ENCODE measurements at regions not wholly inside any gene's neighbourhood (a gene's known extent, or its start where the extent isn't known, plus 50 kb on each side); places are given as distances from the start of the nearest gene placed in this dataset.

DNA sequence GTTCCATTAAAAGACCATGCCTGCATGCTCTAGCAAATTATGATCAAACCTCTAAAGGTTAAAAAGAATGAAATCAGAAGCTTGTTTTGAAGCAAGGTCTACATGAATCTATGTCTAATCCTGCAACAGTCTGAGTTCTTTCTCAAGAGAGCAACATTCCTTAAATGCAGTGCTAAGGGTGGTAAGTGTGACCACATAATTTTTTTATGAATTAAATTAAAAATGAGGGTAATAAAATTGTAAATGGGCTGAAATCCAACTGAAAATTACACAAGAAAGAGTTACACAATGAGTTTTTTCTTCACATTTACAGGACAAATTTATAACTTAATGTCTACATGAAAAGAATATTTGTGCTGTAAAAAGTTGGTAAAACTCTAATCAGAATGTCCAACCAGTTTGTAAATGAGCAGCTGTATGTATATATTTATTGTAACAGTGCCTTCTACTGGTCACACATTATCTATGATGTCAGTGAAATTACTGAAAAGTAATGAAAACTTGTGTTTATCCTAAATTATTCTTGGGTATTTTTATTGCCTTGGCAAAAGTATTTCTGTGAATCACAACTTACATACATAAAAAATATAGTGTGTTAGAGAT, 336.3 kb upstream of the PITX2 start:
- no peak for DNase-seq (ENCODE audit: low spot score)

DNA sequence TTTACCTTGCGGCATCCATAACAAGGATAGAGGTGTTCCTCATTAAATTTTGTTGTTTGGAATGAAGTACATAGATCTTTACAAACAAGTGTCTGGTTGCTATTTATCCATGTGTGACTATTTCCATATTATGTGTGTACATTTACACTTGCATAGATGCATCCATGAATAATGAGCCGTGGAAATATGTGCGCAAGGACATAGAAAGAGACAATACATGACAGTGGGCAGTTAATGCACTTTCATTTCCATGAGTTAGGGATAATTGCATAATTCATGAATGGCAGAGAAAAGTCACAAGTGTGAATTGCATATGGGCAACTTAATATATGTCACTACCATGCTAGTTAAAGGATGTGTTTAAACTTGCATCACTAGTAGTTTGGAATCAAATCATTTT, 338.2 kb upstream of the PITX2 start:
- no peak for DNase-seq (ENCODE audit: low spot score)

DNA sequence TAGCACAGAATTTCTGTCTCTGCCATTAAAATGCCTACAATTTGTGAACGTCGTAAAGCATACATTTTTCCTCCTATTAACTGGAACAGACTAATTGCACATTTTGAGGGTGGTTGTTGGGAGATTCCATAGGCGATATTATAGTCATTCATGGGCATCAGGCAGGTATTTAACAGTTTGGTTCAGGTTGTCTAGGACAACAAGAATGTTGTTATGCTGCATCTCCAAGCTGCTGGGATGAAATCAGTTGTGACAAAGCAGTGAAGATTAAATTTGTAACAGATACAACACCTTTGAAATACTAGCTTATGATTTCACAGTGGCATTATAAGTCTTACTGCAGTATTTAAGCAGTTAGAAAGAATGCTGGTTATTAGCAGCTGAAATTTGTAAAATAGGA, 339.7 kb upstream of the PITX2 start:
- no peak for DNase-seq (ENCODE audit: low spot score)

DNA sequence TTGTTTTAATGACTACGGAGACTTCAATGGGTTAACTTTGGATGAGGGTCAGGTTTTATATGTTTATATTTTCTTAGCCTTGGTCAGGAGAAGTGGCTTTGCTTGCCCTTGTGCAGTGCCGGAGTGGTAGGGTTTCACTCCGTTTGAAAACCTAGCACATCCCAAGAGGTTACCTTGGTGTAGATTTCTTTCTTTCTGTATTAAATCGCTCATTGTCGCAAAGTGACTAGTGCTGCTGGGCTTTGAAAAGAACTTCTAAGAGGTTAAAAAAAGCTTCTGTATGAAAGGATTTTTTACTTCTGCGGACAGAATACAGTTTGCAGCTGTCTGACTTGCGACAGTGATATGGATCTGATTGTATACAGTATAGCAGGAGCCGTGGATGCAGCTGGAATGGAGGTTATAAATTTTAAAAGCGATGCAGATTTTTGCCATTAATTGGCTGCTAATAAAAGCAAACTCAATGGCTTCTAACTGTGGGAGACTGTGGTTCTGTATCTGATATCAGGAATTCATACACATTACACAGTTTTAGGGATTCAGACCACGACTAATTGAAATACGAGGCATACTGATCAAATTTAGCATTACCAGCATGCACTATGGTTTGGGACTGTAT, 340.9 kb upstream of the PITX2 start:
- DNase-seq (ENCODE audit: low spot score): no peak

DNA sequence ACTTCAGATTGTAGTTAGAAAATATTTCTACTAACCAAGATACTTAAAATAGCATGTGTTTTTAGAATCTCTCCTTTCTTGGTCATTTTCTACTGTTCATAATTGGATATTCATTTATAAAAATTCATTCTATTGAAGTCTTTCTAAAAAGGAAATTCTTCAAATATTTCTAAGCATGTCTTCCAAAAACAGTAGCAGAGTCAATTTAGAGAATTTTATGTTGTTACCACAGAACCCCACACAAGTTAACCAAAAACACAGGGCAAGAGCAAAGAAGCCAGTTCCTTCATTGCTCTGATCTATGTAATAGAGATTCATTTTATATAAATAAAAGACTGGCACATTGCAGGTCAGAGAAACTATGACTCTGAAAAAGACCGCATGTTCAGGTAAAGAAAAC, 345.1 kb upstream of the PITX2 start:
- DNase-seq (ENCODE audit: low spot score): no peak

DNA sequence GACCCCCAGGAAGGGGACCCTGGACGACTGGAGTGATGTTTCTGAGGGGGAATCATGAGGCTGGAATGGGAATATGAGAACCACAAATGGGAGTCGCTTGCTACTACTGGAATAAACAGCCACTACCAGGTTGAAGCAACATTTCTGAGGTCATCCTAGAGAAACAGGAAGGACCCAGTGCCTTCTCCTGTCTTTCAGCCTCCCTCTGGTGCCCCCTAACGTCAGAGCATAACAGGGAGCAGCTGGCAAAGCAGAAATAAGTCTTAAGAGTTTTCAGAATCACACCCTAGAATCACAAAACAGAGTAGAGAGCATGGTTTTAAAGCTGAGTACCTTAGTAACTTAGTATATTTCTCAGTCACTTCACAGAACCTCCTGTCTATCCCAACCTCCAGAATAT, 347.8 kb upstream of the PITX2 start:
- DNase-seq (ENCODE audit: low spot score): no peak

DNA sequence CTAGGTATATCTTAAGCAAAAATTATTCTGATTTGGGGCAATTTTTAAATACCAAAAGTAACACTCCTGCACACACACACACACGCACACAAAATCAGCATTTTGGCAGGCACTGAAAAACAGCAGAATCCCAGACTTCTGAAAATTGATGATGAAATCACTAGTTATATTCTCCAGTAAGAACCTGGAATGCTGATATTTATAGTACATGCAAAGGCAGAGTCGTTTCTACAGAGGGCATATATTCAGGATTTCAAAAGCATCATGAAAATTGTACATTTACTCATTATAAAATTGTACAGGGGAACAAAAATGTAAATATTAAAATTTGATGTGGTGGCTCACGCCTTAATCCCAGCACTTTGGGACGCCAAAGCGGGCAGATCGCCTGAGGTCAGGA, 352.5 kb upstream of the PITX2 start:
- DNase-seq (ENCODE audit: low spot score): no peak

DNA sequence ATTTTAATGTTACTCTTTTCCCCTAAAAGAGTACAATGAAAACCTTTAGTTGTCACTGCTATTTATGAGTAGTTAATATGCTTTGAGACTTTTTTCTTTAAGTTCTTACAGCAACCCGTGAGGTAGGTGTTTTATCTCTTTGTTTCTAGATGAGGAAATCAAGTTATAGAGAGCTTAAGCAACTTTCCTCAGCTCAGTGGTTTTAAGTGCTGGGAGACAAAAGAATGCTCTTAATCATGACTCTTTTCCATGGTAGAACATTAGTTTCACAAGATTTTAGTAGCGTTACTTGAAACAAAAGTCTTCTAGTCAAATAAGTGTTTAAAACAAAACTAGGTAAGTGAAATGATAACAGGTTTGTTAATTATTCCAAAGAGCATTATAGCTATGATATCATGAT, 354.7 kb upstream of the PITX2 start:
- no peak for DNase-seq (ENCODE audit: low spot score)

DNA sequence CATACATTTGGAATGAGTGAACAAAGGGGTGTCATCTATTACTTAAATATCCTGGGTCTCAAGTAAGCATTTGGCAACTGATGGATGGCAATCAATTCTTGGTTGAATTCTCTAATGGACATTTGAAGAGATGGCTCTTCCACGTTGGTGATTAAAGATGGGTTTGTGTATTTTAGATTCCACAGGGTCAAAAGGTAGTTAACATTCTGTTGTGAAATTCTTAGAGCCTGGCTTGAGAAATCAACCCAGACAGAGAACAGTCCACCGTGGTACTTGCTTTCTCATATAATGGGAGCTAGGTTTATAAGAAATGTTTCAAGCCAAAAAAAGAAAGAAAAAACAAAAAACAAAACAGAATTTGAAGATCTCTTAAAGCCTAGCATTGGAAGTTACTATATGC, 355.9 kb upstream of the PITX2 start:
- no peak for DNase-seq (ENCODE audit: low spot score)

DNA sequence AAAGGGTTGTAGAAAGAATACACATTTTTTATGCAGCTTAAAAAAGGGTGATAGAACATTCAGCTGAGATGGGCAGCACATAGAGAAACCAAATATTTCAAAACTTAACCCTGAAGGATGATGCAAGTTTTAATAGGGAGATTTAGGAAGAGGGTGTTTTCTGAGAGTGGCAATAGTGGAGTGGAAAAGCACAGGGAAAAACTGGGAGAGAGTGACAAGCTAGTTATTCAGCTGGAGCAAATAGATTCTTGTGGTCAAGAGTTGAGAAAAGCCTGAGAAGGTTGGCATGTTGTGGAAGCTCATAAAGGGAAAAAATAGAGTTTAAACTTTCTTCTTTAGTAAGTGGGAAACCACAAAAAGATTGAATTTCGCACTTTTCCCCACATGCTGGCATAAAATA, 359.6 kb upstream of the PITX2 start:
- DNase-seq (ENCODE audit: low spot score): no peak

DNA sequence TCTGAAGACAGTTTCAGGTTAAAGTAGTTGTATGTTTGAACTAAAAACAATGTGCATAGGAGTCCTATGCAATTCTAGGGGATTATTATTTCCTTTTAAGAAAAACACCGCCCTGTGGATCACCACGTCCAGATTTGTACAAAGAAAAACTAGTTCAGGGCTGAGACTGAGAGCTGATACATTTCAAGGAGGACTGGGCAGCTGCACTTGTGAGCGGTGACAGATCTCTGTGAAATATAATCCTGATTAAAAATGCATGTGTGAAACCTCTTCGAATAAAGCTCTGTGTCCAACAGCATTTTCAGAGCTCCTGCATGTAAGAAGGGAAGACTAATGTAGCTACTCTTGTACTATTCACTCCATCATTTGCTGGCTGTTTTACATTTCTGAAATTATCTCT, 365.8 kb upstream of the PITX2 start:
- no peak for DNase-seq (ENCODE audit: low spot score)

DNA sequence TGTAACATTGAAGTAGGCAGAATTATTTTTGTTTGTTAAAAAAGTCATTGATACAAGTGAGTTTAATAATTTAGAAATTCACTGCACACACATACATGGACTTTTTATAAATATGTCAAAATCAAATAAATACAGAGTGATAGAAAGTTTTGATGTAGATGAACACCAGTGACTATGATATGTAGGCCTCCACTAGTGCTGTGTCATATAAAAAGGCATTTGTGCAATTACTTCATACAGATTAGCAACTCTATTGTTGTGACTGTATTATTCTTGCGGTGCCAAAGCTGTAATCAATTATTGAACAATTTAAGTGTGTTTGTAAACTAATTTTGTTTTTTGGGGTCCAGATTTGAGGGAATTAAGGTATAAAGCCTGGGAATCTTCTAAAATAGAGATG, 366.2 kb upstream of the PITX2 start:
- no peak for DNase-seq (ENCODE audit: low spot score)

DNA sequence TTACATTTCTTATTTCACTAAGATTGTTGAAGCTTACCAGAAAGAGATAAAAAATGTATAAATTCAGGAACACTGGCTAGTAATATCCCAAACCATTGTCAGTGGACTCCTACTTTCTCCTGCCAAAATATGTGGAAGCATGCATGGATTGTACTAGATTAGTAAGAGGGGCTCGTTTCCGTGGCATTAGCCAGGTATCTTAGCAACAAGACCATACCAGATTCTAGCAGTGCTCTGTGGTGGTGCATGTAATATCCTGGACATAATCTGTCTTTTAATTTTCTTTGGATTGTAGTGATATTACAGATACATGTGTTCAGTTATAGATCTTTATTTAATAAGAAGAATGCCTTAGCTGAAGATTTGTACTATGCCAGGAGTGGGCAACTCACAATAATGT, 371.9 kb upstream of the PITX2 start:
- no peak for DNase-seq (ENCODE audit: low spot score)

DNA sequence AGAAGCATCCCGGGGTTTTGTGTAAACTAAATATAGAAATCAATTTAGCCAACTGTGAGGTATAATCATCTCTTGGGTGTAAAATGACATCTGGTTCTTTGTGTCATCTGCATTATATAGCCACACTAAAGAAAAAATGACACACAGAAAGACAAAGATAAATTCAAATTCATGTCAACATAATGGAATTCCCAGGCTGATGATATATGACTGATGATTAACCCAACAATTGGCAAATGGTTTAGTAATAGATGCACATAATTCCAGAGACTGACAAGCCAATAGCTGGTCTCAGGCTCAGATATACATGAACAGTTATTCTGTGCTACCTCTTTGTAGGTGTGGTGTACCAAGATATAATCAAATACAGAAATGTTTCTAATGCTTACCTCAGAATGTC, 375.4 kb upstream of the PITX2 start:
- no peak for DNase-seq (ENCODE audit: low spot score)

DNA sequence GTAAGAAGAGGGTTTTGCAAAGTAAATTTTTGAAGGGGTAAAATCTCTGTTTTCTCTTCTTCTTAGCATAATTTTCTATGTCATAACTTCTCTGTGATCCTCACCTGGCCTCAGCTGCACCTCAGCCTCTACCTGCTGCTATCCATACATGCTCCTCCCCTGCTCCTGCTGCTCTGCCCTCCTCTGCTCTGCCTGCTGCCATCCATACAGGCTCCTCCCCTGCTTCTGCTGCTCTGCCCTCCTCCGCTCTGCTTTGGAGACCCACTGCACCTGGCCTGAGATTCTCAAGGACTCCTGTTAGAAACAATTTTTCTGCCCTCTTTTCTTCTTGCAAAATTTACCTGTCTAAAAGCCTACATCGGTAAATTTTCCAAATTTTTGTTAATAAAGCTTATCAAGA, 388.6 kb upstream of the PITX2 start:
- no peak for DNase-seq (ENCODE audit: low spot score)

DNA sequence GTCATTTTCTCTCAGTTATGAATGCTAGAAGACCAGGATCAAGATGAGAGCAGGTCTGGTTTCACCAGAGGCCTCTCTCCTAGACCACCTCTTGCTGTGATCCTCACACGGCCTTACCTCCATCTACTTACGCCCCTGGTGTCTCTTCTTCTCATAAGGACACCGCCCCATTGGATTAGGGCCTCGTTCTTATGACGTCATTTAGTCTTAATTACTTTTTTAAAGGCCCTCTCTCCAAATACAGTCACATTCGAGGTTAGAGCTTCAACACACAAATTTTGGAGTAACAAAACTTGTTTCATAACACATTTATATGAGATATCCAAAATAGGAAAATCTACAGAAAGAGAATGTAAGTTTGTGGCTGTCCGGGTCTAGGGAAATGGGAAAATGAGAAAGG, 391.0 kb upstream of the PITX2 start:
- DNase-seq (ENCODE audit: low spot score): no peak

DNA sequence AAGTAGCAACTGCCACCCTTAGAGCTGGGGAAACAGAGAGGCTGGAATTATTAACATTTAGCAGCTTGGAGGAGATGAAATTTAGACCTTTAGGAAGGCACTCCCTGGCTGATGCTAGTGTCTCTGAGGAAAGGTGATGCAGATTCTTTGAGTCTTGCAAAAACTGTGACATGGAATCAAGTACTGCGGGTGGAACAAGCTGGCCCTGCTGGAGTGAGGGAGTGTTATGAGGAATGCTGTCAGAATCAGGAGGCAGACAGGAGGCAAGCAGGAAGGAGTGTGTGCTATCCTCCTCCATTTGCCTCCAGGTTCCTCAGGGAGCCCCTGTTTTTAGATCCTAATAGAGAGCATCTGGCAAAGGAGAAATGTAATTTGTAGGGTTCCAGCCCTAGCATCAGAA, 391.7 kb upstream of the PITX2 start:
- no peak for DNase-seq (ENCODE audit: low spot score)

DNA sequence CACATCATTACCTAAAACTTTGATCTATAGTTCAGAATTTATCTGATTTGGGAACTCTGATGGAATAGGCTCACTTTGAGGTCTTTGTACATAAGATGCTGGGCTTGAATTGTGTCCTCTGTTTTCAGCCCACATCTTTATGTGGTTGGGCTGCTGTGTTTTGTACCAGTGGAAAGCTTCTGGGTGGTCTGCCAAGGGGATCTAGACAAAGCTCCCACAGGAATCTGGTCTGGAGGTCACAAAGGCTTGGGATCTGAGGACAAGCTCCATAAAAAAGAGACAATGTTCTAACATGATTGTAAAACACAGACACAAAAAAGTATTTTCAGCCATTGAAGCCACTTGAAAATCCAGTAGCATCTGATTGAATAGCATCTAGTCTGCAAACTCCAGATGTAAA, 393.5 kb upstream of the PITX2 start:
- no peak for DNase-seq (ENCODE audit: low spot score)

DNA sequence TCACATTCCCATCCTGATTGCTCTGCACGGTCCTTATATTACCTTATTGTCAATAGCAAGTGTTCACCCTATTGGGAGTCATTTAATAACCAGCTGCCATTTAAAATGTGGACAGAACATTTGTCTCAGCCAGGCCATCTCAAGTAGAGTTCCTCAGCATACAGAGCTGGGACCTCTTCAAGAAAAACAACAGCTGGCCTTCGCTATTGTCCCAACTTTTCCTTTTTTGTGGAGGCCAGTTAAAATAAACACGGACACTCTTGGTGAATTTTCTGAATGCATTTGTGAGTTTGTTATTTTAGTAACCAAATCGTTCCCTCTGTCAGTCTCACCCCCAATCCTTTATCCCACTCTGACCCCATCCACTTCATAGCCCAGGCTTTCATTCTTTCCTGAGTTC, 395.3 kb upstream of the PITX2 start:
- no peak for DNase-seq (ENCODE audit: low spot score)

DNA sequence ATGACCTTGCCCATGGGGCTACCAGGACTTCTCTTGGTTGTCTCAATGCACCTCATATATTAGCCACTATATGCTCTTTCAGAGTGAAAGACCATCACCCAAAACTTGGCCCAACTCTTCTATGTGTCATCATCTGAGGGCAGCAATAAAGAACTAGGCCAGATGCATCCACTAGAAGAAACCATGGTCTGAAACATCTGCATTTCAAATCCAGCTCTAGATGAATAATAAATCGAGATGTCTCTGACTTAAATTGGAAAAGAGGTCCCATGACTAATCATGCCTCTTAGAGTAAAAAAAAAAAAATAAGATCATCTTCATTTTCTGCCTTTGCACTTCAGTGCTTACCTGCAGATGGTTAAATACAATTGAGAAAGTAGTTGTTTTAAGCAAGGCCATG, 397.6 kb upstream of the PITX2 start:
- DNase-seq (ENCODE audit: low spot score): no peak

DNA sequence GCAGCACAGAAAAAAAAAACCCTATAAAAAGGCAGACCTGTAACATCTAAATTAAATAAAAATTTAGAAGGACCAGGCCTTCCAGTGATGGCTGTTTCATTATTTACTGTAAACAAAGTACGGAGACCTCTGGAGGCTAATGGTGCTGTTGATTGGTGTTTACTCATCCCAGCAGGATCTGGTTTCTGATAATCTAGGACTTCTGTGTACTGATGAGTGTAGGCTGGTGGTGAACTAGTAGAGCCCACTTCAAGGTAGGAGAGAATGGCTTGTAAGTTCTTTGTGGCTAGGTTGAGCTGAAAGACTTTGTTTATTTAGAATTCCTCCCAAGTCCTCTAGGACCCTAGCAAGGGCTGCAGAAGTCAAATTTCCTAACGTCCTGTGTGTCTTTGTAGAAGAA, 398.1 kb upstream of the PITX2 start:
- DNase-seq (ENCODE audit: low spot score): no peak

DNA sequence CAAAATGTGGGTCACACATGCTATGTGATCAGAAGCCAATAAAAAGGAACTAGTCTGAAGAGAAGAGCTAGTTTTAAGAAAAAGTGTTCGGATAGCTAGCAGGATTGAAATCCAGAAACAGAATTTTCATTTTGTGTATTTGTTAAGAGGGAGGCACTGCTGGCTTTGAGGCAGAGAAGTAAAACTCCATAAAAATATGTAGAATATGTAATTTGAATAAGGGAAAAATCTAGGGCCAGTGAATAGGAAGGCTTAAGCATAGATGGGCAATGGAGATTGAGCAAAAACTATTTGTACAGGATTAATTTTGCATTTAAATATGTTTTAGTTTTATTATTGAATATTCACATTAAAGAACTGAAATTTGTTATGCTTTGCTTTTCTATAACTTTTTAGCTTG, 399.9 kb upstream of the PITX2 start:
- DNase-seq (ENCODE audit: low spot score): no peak

DNA sequence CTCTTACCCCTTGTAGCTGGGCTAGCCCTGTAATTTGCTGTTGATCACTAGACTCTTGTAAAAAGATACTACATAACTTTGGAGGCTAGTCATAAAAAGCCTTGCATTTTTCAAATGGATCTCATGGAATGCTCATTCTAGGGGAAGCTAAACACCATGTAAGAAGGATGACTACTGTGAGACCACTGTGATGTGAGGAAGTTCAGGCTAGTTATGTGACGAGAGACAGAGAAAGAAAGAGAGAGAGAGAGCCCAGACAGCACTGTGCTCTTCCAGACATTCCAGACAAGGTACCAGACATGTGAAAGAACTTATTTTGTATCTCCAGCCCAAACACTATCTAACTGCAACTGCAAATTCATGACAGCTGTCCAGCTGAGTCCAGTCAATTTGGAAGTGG, 404.6 kb upstream of the PITX2 start:
- no peak for DNase-seq (ENCODE audit: low spot score)

DNA sequence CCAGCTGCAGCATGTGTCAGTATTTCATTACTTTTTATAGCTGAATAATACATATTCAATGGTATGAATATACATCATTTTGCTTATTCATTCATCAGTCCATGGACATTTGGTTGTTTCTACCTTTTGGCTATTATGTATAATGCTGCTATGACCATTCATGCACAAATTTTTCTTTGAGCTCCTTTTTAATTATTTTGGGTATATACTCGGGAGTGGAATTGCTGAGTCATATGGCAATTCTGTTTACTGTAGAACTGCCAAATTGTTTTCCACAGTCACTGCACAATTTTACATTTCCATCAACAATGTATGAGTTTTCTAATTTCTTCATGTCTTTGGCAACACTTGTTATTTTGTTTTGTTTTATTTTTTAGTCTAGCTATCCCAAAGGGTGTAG, 405.9 kb upstream of the PITX2 start:
- DNase-seq (ENCODE audit: low spot score): no peak

Measured in CD4-positive, alpha-beta T cell treated with Interleukin-2 at 100 ng/mL for 4 hours (primary cell).